ENCODE measurements at regions not wholly inside any gene's neighbourhood (a gene's known extent, or its start where the extent isn't known, plus 50 kb on each side); places are given as distances from the start of the nearest gene placed in this dataset.
"Not testable (repeated sequence)": the region's sequence is repeated elsewhere in the genome, so short reads cannot be mapped to it uniquely, and the experiment has no call there.

DNA sequence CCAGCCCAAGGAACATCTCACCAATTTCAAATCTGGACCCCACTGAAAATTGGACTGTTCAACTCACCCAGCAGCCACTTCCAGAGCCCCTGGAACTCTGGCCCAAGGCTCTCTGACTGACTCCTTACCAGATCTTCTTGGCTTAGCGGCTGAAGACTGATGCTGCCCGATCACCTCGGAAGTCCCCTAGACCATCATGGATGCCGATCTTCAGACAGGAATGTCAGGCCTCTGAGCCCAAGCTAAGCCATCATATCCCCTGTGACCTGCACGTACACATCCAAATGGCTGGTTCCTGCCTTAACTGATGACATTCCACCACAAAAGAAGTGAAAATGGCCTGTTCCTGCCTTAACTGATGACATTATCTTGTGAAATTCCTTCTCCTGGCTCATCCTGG, 56.0 kb upstream of the RBM19 start:
- not testable (repeated sequence) for DNase-seq (ENCODE audit: low read depth)

GRCh38 chr12:114018669-114019068, 52.5 kb upstream of the RBM19 start:
- no peak for DNase-seq (ENCODE audit: low read depth)
